Liver (tissue), 3 donors: ENCODE measurements at regions not wholly inside any gene's neighbourhood (a gene's known extent, or its start where the extent isn't known, plus 50 kb on each side); places are given as distances from the start of the nearest gene placed in this dataset.

Experiments used
- CTCF ChIP-seq: fragments of 150-350 bp; IDR thresholded peaks from 2 replicates; pipeline ENCODE4 v1.5.1; 2017; ENCODE audit warnings: improper control_type of control experiment, low read depth, low read length; ENCODE audit not compliant: missing input control
- FOXA1 ChIP-seq: IDR thresholded peaks from 2 replicates; pipeline ENCODE4 v1.6.1; 2016; ENCODE audit warnings: antibody characterized with exemption
- GABPA ChIP-seq, 2 donors: IDR thresholded peaks in 1 of 2; conservative IDR thresholded peaks in 1 of 2; 2 replicates each; pipeline ENCODE4 v1.6.1; 2016; ENCODE audit warnings: antibody characterized with exemption in 2 of 2, mild to moderate bottlenecking in 1 of 2, moderate library complexity in 1 of 2
- HNF4G ChIP-seq: IDR thresholded peaks from 2 replicates; pipeline ENCODE4 v1.6.1; 2016; ENCODE audit warnings: antibody characterized with exemption
- JUND ChIP-seq, 2 donors: IDR thresholded peaks; 2 replicates each; pipeline ENCODE4 v1.6.1; 2016; ENCODE audit warnings: antibody characterized with exemption in 2 of 2
- MAX ChIP-seq: IDR thresholded peaks from 2 replicates; pipeline ENCODE4 v1.6.1; 2016; ENCODE audit warnings: antibody characterized with exemption
- REST ChIP-seq: IDR thresholded peaks from 2 replicates; pipeline ENCODE4 v1.6.1; 2016; ENCODE audit warnings: antibody characterized with exemption, mild to moderate bottlenecking
- RXRA ChIP-seq, 2 donors: IDR thresholded peaks; 2 replicates each; pipeline ENCODE4 v1.6.1; 2017 to 2018; ENCODE audit warnings: antibody characterized with exemption in 2 of 2, mild to moderate bottlenecking in 1 of 2
- SP1 ChIP-seq: IDR thresholded peaks from 2 replicates; pipeline ENCODE4 v1.6.1; 2018; ENCODE audit warnings: antibody characterized with exemption, mild to moderate bottlenecking
- TAF1 ChIP-seq: conservative IDR thresholded peaks from 2 replicates; pipeline ENCODE4 v1.6.1; 2016; ENCODE audit warnings: antibody characterized with exemption, mild to moderate bottlenecking
- YY1 ChIP-seq: IDR thresholded peaks from 2 replicates; pipeline ENCODE4 v1.6.1; 2016; ENCODE audit warnings: antibody characterized with exemption, mild to moderate bottlenecking
- ZBTB33 ChIP-seq: IDR thresholded peaks from 2 replicates; pipeline ENCODE4 v1.6.1; 2016; ENCODE audit warnings: antibody characterized with exemption
- donor health status: healthy.
- donor health status: healthy.

GRCh38 chr13:22821589-22821988 is 359.2 kb upstream of the SGCG start:
- TF ChIP-seq MAX (no peak), CTCF (no peak), YY1 (no peak), RXRA (IDR thresholded peaks at IDR 0.05) (no peak), REST (no peak), JUND (IDR thresholded peaks at IDR 0.05) (no peak), HNF4G (no peak), FOXA1 (no peak), TAF1 (no peak), ZBTB33 (no peak), SP1 (no peak), GABPA (IDR thresholded peaks at IDR 0.05 in 1 of 2, conservative IDR thresholded peaks at IDR 0.05 in 1 of 2) (no peak)
